Naive thymus-derived CD4-positive, alpha-beta T cell (primary cell): ENCODE measurements at regions not wholly inside any gene's neighbourhood (a gene's known extent, or its start where the extent isn't known, plus 50 kb on each side); places are given as distances from the start of the nearest gene placed in this dataset.

Source experiments
- ATAC-seq: fragments of 150-1000 bp; cut with Tn5 transposase; 2 replicates; pipeline ENCODE4 v1.10.0; 2021; ENCODE audit warnings: mild to moderate bottlenecking, moderate library complexity
- CTCF ChIA-PET: fragments of 350-600 bp; sonication (Branson Sonifier 250); formaldehyde crosslinking; loops from one replicate; lab custom pipeline; 2021; ENCODE audit warnings: antibody characterized with exemption; lab: Charles Lee
- POLR2A ChIA-PET: fragments of 350-600 bp; sonication (Branson Sonifier 250); formaldehyde crosslinking; loops from one replicate; lab custom pipeline; 2021; ENCODE audit warnings: antibody characterized with exemption, inconsistent platforms; lab: Charles Lee
- DNase-seq, 9 donors: peaks; one replicate each; pipeline versions ENCODE4 v3.0.0 to v3.0.0-alpha.2; 2020 to 2022; ENCODE audit warnings: mixed read lengths in 1 of 9
- H3K27ac ChIP-seq: one replicate; pipeline ENCODE4 v1.7.0; 2013; ENCODE audit warnings: mild to moderate bottlenecking, low read depth, low read length, moderate library complexity
- H3K27me3 ChIP-seq, 2 donors: one replicate each; pipeline ENCODE4 v1.7.0; 2013; ENCODE audit warnings: low read length in 2 of 2, mild to moderate bottlenecking in 2 of 2, moderate library complexity in 2 of 2; ENCODE audit not compliant: control insufficient read depth in 2 of 2, insufficient read depth in 2 of 2
- H3K36me3 ChIP-seq, 3 experiments: 1 replicate in 2 of 3; 2 replicates in 1 of 3; pipeline ENCODE4 v1.7.0; 2013; ENCODE audit warnings: low read length in 3 of 3, mild to moderate bottlenecking in 3 of 3, moderate library complexity in 1 of 3; ENCODE audit not compliant: insufficient read depth in 3 of 3, control insufficient read depth in 2 of 3
- H3K4me1 ChIP-seq, 2 donors: one replicate each; pipeline ENCODE4 v1.7.0; 2013; ENCODE audit warnings: low read length in 2 of 2, mild to moderate bottlenecking in 2 of 2, moderate library complexity in 1 of 2; ENCODE audit not compliant: control insufficient read depth in 2 of 2, insufficient read depth in 2 of 2
- H3K4me3 ChIP-seq: 2 replicates; pipeline ENCODE4 v1.7.0; 2013; ENCODE audit warnings: mild to moderate bottlenecking, low read length
- H3K9me3 ChIP-seq, 3 experiments: 1 replicate in 2 of 3; 2 replicates in 1 of 3; pipeline ENCODE4 v1.7.0; 2013; ENCODE audit warnings: low read length in 3 of 3; ENCODE audit not compliant: control insufficient read depth in 2 of 3
- H3K27ac Mint-ChIP-seq, 9 donors: one replicate each; pipeline ENCODE4 v1.8.0; 2020 to 2022; ENCODE audit warnings: mixed read lengths in 9 of 9, mild to moderate bottlenecking in 8 of 9, moderate library complexity in 5 of 9, inconsistent platforms in 2 of 9
- H3K27me3 Mint-ChIP-seq, 5 donors: one replicate each; pipeline ENCODE4 v1.8.0; 2021 to 2022; ENCODE audit warnings: mixed read lengths in 5 of 5, mild to moderate bottlenecking in 1 of 5
- H3K36me3 Mint-ChIP-seq, 5 donors: one replicate each; pipeline ENCODE4 v1.8.0; 2020 to 2022; ENCODE audit warnings: mixed read lengths in 5 of 5, mild to moderate bottlenecking in 3 of 5, inconsistent platforms in 1 of 5
- H3K4me1 Mint-ChIP-seq, 7 donors: one replicate each; pipeline ENCODE4 v1.8.0; 2020 to 2022; ENCODE audit warnings: mixed read lengths in 7 of 7, mild to moderate bottlenecking in 3 of 7, inconsistent platforms in 1 of 7
- H3K4me3 Mint-ChIP-seq, 10 donors: one replicate each; pipeline ENCODE4 v1.8.0; 2020 to 2022; ENCODE audit warnings: mild to moderate bottlenecking in 10 of 10, mixed read lengths in 10 of 10, moderate library complexity in 6 of 10, inconsistent platforms in 2 of 10
- H3K9me3 Mint-ChIP-seq, 11 donors: one replicate each; pipeline ENCODE4 v1.8.0; 2020 to 2022; ENCODE audit warnings: mixed read lengths in 11 of 11, mild to moderate bottlenecking in 4 of 11, inconsistent platforms in 1 of 11, moderate library complexity in 1 of 11
- intact Hi-C, 2 donors: fragments of 100-400 bp; cut with micrococcal nuclease; formaldehyde crosslinking; loops; one replicate each; pipeline ENCODE4 v1.15.1; 2023

- no peak overlapping the region for H3K27ac Mint-ChIP-seq
- no peak overlapping the region for H3K27ac ChIP-seq
- no peaks in the 10 kb centered on the region for H3K36me3 Mint-ChIP-seq
- H3K36me3 ChIP-seq = no peaks in the 10 kb centered on the region
- H3K4me3 Mint-ChIP-seq = no peak overlapping the region
- ATAC-seq (no peak), DNase-seq (no peak)
- ChIA-PET CTCF (no interaction called here), POLR2A (no interaction called here)
- H3K9me3 Mint-ChIP-seq = no peaks in the 10 kb centered on the region
- H3K4me1 Mint-ChIP-seq = peaks cover 0 to 3% (median 0%) of the 10 kb centered on the region in 7 donors
- H3K27me3 Mint-ChIP-seq = peaks cover 0 to 25% (median 10%) of the 10 kb centered on the region in 5 donors
- H3K27me3 ChIP-seq = no peaks in the 10 kb centered on the region
- intact Hi-C loops = no loop called here
- H3K4me3 ChIP-seq = no peak overlapping the region
- H3K9me3 ChIP-seq = no peaks in the 10 kb centered on the region
- H3K4me1 ChIP-seq = no peaks in the 10 kb centered on the region
These were observed 114.5 kb downstream of the LARP7 start for GRCh38 chr4:112751447-112751846.

GRCh38 chr4:112752061-112752460, 115.1 kb downstream of the LARP7 start:
- intact Hi-C loops = no loop called here
- peaks cover 0 to 3% (median 0%) of the 10 kb centered on the region in 7 donors for H3K4me1 Mint-ChIP-seq
- H3K9me3 Mint-ChIP-seq = no peaks in the 10 kb centered on the region
- H3K4me3 ChIP-seq = no peak overlapping the region
- DNase-seq = no peak
- H3K4me1 ChIP-seq = no peaks in the 10 kb centered on the region
- H3K27ac Mint-ChIP-seq = no peak overlapping the region
- H3K9me3 ChIP-seq = no peaks in the 10 kb centered on the region
- ATAC-seq = no peak
- H3K36me3 Mint-ChIP-seq = no peaks in the 10 kb centered on the region
- no peak overlapping the region for H3K27ac ChIP-seq
- H3K27me3 ChIP-seq = no peaks in the 10 kb centered on the region
- no peaks in the 10 kb centered on the region for H3K36me3 ChIP-seq
- peaks cover 0 to 25% (median 10%) of the 10 kb centered on the region in 5 donors for H3K27me3 Mint-ChIP-seq
- CTCF ChIA-PET = no interaction called here
- POLR2A ChIA-PET = no interaction called here
- no peak overlapping the region for H3K4me3 Mint-ChIP-seq

GRCh38 chr4:112752510-112752909, 115.6 kb downstream of the LARP7 start:
- H3K9me3 Mint-ChIP-seq = no peaks in the 10 kb centered on the region
- H3K4me3 Mint-ChIP-seq = no peak overlapping the region
- DNase-seq (no peak), ATAC-seq (no peak)
- H3K36me3 ChIP-seq = no peaks in the 10 kb centered on the region
- H3K27ac Mint-ChIP-seq = no peak overlapping the region
- H3K27ac ChIP-seq = no peak overlapping the region
- peaks cover 0 to 3% (median 0%) of the 10 kb centered on the region in 7 donors for H3K4me1 Mint-ChIP-seq
- H3K36me3 Mint-ChIP-seq = no peaks in the 10 kb centered on the region
- ChIA-PET POLR2A (no interaction called here), CTCF (no interaction called here)
- intact Hi-C loops = no loop called here
- H3K27me3 ChIP-seq = no peaks in the 10 kb centered on the region
- H3K4me1 ChIP-seq = no peaks in the 10 kb centered on the region
- no peak overlapping the region for H3K4me3 ChIP-seq
- H3K27me3 Mint-ChIP-seq = peaks cover 0 to 21% (median 6%) of the 10 kb centered on the region in 5 donors
- no peaks in the 10 kb centered on the region for H3K9me3 ChIP-seq

GRCh38 chr4:112753333-112753732, 116.4 kb downstream of the LARP7 start:
- Histone ChIP-seq H3K4me1 (no peaks in the 10 kb centered on the region), H3K9me3 (no peaks in the 10 kb centered on the region), H3K27ac (no peak overlapping the region), H3K4me3 (no peak overlapping the region), H3K36me3 (no peaks in the 10 kb centered on the region), H3K27me3 (no peaks in the 10 kb centered on the region)
- no peak for DNase-seq
- Mint-ChIP-seq H3K27me3 (peaks cover 0 to 20% (median 5%) of the 10 kb centered on the region in 5 donors), H3K9me3 (no peaks in the 10 kb centered on the region), H3K4me3 (no peak overlapping the region), H3K36me3 (no peaks in the 10 kb centered on the region), H3K4me1 (peaks cover 0 to 3% (median 0%) of the 10 kb centered on the region in 7 donors), H3K27ac (no peak overlapping the region)
- CTCF ChIA-PET = no interaction called here
- no peak for ATAC-seq
- POLR2A ChIA-PET = no interaction called here
- intact Hi-C loops = no loop called here

GRCh38 chr4:112759313-112759712, 122.4 kb downstream of the LARP7 start:
- H3K4me1 ChIP-seq = no peaks in the 10 kb centered on the region
- Mint-ChIP-seq H3K27me3 (peaks cover 0 to 7% (median 4%) of the 10 kb centered on the region in 5 donors), H3K4me3 (no peak overlapping the region), H3K9me3 (no peaks in the 10 kb centered on the region), H3K36me3 (no peaks in the 10 kb centered on the region), H3K27ac (no peak overlapping the region), H3K4me1 (peaks cover 0 to 8% (median 2%) of the 10 kb centered on the region in 7 donors)
- H3K27ac ChIP-seq = no peak overlapping the region
- no peak overlapping the region for H3K4me3 ChIP-seq
- H3K36me3 ChIP-seq = no peaks in the 10 kb centered on the region
- POLR2A ChIA-PET = no interaction called here
- H3K27me3 ChIP-seq = no peaks in the 10 kb centered on the region
- CTCF ChIA-PET = interaction anchor here (0.7 kb wide), 1 partner anchor 652 kb away, joined by 3 read pairs; no protein-coding TSS in a partner anchor
- no peaks in the 10 kb centered on the region for H3K9me3 ChIP-seq
- DNase-seq (no peak), ATAC-seq (no peak)
- intact Hi-C loops = no loop called here

GRCh38 chr4:112765317-112765974, 128.5 kb downstream of the LARP7 start:
- Mint-ChIP-seq H3K9me3 (no peaks in the 10 kb centered on the region), H3K36me3 (no peaks in the 10 kb centered on the region), H3K4me1 (peaks cover 0 to 4% (median 2%) of the 10 kb centered on the region in 7 donors), H3K4me3 (no peak overlapping the region), H3K27me3 (peaks cover 3 to 9% (median 4%) of the 10 kb centered on the region in 5 donors), H3K27ac (no peak overlapping the region)
- no peaks in the 10 kb centered on the region for H3K4me1 ChIP-seq
- H3K4me3 ChIP-seq = no peak overlapping the region
- ChIA-PET POLR2A (no interaction called here), CTCF (interaction anchor here (0.6 to 1.2 kb wide), 7 partner anchors 25 to 223 kb away, joined by 3 to 4 read pairs (median 3); no protein-coding TSS in a partner anchor)
- no peaks in the 10 kb centered on the region for H3K27me3 ChIP-seq
- no peaks in the 10 kb centered on the region for H3K9me3 ChIP-seq
- ATAC-seq (no peak), DNase-seq (peak in 1 of 9 donors; percentile 6)
- H3K27ac ChIP-seq = no peak overlapping the region
- no peaks in the 10 kb centered on the region for H3K36me3 ChIP-seq
- intact Hi-C loops = loop anchor here (5.0 to 10.0 kb wide), 3 partner anchors 241 to 671 kb away; no protein-coding TSS in a partner anchor

- no peaks in the 10 kb centered on the region for H3K36me3 ChIP-seq
- H3K4me1 ChIP-seq = no peaks in the 10 kb centered on the region
- peaks cover 3 to 9% (median 4%) of the 10 kb centered on the region in 5 donors for H3K27me3 Mint-ChIP-seq
- no peak overlapping the region for H3K4me3 Mint-ChIP-seq
- H3K27ac ChIP-seq = no peak overlapping the region
- H3K4me1 Mint-ChIP-seq = peaks cover 0 to 4% (median 2%) of the 10 kb centered on the region in 7 donors
- CTCF ChIA-PET = interaction anchor here (0.7 to 1.2 kb wide), 5 partner anchors 136 to 863 kb away, joined by 3 to 4 read pairs (median 3); no protein-coding TSS in a partner anchor
- no peaks in the 10 kb centered on the region for H3K9me3 Mint-ChIP-seq
- ATAC-seq (no peak), DNase-seq (no peak)
- H3K27ac Mint-ChIP-seq = no peak overlapping the region
- H3K27me3 ChIP-seq = no peaks in the 10 kb centered on the region
- H3K36me3 Mint-ChIP-seq = no peaks in the 10 kb centered on the region
- no peak overlapping the region for H3K4me3 ChIP-seq
- POLR2A ChIA-PET = no interaction called here
- intact Hi-C loops = loop anchor here (1.0 to 10.0 kb wide), 5 partner anchors 172 to 1928 kb away; no protein-coding TSS in a partner anchor
- no peaks in the 10 kb centered on the region for H3K9me3 ChIP-seq
These were observed 129.5 kb downstream of the LARP7 start for GRCh38 chr4:112766422-112766821.
